ENCODE measurements at regions not wholly inside any gene's neighbourhood (a gene's known extent, or its start where the extent isn't known, plus 50 kb on each side); places are given as distances from the start of the nearest gene placed in this dataset.
"Not testable (repeated sequence)": the region's sequence is repeated elsewhere in the genome, so short reads cannot be mapped to it uniquely, and the experiment has no call there.

- no peak for DNase-seq (ENCODE audit: low spot score)
Measured at GRCh38 chr3:159045279-159045885, 243.5 kb downstream of the MFSD1 start.

DNA sequence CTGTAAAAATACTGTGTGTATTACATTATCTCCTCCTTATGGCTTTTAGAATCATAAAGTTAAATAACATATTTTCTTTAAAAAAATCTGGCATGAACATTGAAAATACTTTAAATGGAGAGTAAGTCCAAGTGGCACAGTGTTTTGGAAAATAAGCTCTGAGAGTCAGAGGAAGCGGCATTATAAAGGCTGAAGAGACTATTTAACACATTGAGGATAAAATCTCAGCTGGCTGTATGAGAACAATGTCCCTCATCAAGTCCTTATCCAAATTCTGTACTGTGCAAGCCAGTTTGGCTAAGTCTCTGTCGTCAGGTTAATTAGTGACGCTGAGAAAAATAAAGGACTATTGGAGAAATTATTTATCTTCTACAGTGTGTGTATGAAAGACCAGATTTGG lies 245.5 kb downstream of the MFSD1 start:
- no peak for DNase-seq (ENCODE audit: low spot score)

DNA sequence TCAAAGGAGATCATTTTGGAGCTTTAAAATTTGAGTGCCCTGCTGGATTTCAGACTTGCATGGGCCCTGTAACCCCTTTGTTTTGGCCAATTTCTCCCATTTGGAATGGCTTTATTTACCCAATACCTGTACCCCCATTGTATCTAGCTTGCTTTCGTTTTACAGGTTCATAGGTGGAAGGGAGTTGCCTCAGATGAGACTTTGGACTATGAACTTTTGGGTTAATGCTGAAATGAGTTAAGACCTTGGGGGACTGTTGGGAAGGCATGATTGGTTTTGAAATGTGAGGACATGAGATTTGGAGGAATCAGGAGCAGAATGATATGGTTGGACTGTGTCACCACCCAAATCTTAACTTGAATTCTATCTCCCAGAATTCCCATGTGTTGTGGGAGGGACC lies 250.6 kb downstream of the MFSD1 start:
- not testable (repeated sequence) for DNase-seq (ENCODE audit: low spot score)

DNA sequence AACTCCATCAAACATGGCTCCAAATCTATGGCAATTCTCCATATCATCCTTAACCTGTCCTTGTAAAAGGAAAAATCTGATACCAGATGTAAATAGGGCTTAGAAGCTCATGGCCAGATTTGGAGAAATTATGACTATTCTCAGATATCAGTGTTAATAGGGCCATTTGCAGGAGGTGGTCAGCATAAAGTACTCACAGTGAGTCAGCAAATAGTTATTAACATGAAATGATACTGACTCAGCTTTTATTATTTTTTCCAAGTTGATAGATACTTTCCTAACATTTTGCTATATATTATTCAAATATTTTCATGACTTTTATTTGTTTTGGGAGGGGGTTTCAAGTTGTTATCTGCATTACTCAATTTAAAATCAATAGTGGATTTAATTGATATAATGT lies 255.8 kb downstream of the MFSD1 start:
- no peak for DNase-seq (ENCODE audit: low spot score)

GRCh38 chr3:159058859-159059258 lies 257.0 kb downstream of the MFSD1 start:
- DNase-seq (ENCODE audit: low spot score) = no peak

DNA sequence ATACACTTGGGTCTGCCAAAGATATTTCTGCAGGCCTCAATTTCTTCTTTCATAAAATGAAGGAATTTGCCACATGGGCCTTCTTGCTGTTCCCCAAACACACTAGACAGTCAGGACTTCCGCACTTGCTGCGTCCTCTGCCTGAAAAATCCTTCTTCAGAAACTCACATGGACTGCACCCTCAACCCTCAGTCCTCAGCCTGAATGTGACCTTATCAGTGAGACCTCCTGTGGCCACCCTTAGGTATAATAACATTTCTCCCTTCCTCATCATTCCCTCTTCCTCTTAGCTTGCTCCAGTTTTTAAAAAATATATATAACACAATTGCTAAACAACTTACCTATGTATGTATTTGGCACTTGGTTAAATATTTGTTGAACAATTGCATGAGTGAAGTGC lies 257.5 kb downstream of the MFSD1 start:
- DNase-seq (ENCODE audit: low spot score) = no peak

DNA sequence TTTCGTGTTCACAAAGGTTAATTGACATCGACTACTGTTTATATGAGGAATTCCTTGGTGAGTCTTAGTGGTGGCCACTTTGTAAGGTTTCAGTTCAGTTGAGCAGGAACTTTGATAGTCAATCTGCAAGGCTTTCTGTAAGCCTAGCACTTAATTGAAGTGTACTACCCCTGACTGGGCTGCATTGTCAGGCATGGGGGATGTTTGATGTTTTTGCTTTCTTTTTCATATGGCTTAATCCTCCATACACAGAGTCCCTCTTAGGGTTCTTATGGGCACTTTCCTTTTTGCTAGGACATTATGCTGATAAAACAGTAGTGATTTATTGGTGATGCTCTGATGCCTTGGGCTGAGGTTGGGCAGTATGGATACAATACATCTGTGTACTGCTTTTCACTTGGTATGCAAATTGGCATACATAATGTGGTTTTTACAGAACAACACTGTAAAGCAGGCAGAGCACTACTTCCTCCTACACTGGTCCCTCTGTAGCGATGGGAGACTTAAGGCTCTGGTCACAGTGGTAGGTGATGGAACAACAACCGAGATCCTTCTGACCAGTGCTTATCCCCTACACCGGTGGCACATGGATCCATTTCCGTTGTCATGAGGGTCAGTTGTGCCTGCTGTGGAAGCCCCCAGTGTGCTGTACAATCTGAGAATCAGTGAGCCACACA lies 261.0 kb downstream of the MFSD1 start:
- DNase-seq (ENCODE audit: low spot score) = no peak

- DNase-seq (ENCODE audit: low spot score) = no peak
Measured at GRCh38 chr3:159069091-159069490, 267.2 kb downstream of the MFSD1 start, which contains the start of gene IQCJ. Gene IQCJ (plus strand): TSS chr3:159069319.

- no peak for DNase-seq (ENCODE audit: low spot score)
Measured at GRCh38 chr3:159069866-159070425, 268.1 kb downstream of the MFSD1 start.

GRCh38 chr3:159074756-159075701 lies 273.2 kb downstream of the MFSD1 start:
- DNase-seq (ENCODE audit: low spot score) = no peak

DNA sequence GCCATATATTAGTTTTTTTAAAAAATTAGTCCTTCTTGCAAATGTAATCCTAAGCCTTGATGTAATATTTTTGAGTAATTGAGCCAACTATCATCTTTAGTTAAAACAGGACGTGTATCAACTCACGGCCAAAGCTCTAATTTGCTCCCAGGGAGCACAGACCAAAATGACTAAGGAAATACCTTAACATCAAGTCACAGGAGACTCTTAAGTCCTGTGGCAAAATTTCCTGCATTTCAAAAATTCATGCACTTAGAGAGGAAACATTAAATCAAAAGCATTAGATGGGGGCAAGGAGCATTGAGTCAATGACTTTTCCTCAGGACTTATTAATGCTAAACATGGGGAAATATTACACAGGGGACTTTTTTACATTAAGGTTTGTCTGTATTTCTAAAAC lies 276.0 kb downstream of the MFSD1 start:
- DNase-seq (ENCODE audit: low spot score) = no peak

DNA sequence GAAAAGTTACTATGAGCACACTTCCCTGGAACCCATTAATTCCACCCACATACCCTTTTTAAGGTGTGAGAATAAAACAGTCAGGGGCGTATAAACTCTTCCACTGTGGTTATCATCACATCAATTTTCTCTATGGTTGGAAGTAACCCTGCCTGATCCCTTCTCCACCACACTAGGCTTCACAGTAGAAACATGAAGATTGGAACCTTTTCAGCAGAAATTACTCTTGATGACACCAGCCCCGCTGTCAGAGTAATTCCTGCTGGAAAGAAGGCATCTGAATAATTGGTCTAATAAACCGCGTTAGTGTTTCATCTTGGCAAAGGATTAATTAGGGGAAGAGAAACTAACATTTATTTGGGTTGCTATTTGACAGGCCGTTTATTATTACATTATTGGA lies 278.4 kb downstream of the MFSD1 start:
- DNase-seq (ENCODE audit: low spot score) = no peak

DNA sequence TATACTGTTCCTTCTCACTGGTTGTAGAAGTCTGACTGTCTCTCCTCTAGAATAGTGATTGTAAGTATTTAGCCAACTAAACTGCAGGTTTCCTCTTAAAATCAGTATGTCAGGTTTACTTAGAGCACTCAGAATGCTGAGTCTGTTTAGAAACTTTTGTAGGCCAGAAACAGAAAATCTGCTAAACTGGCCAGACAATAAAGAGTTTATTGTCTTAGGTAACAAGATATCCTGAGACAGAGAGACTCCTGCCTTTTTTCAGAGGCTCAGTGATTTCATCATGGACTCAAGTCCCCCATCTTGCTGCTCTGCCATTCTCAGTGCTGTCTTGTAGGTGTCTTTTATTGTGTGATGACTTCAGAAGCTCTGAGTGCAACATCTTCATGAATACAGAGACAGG lies 279.0 kb downstream of the MFSD1 start:
- no peak for DNase-seq (ENCODE audit: low spot score)

- DNase-seq (ENCODE audit: low spot score) = no peak
Measured at GRCh38 chr3:159082519-159082918, 280.7 kb downstream of the MFSD1 start.

- no peak for DNase-seq (ENCODE audit: low spot score)
Measured at GRCh38 chr3:159091936-159092335, 290.1 kb downstream of the MFSD1 start.

GRCh38 chr3:159102001-159102400 lies 300.1 kb downstream of the MFSD1 start:
- no peak for DNase-seq (ENCODE audit: low spot score)

GRCh38 chr3:159112724-159113123 lies 310.9 kb downstream of the MFSD1 start:
- no peak for DNase-seq (ENCODE audit: low spot score)

GRCh38 chr3:159113221-159113875 lies 311.5 kb downstream of the MFSD1 start:
- no peak for DNase-seq (ENCODE audit: low spot score)

DNA sequence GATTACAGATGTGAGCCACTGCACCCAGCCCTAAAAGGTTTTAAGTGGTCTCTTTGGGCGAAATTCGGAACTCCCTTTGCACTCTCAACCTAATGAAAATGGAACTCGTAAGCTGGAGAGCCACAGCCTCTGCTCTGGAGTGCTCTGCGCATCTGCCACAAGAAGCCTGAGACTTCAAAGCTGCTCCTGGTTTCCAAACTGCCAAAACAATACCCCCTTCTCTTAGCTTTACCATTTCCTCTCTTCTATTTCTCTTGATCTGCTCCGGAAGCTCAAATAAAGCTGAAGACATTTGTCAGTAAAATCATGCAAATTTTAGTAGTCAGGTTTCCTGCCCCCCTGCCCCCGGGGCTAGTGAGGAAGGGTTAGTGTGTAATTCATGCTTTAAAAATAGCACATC lies 312.7 kb downstream of the MFSD1 start:
- DNase-seq (ENCODE audit: low spot score) = no peak

- no peak for DNase-seq (ENCODE audit: low spot score)
Measured at GRCh38 chr3:159123877-159124276, 322.0 kb downstream of the MFSD1 start.

- no peak for DNase-seq (ENCODE audit: low spot score)
Measured at GRCh38 chr3:159126261-159127020, 324.6 kb downstream of the MFSD1 start.

Data from CD4-positive, alpha-beta T cell treated with Interleukin-15 for 4 hours (primary cell).